OCI-LY1 (cell line): ENCODE measurements at regions not wholly inside any gene's neighbourhood (a gene's known extent, or its start where the extent isn't known, plus 50 kb on each side); places are given as distances from the start of the nearest gene placed in this dataset.

Source experiments
- H2AFZ ChIP-seq: fragments of 200-600 bp; sonication (generic), shearing (Covaris generic); 2 replicates; pipeline ENCODE4 v1.6.0; 2014; ENCODE audit warnings: antibody characterized with exemption, mild to moderate bottlenecking, low read length
- H3F3A ChIP-seq: fragments of 200-600 bp; sonication (generic), shearing (Covaris generic); 2 replicates; pipeline ENCODE4 v1.6.0; 2014; ENCODE audit warnings: mild to moderate bottlenecking, antibody characterized with exemption, low read length, moderate library complexity; ENCODE audit not compliant: insufficient read depth
- H3K27ac ChIP-seq: fragments of 200-600 bp; sonication (generic); 2 replicates; pipeline ENCODE4 v1.5.1; 2014; ENCODE audit warnings: low read length, mixed run types, mild to moderate bottlenecking, low read depth; ENCODE audit not compliant: poor library complexity, severe bottlenecking
- H3K27me3 ChIP-seq: fragments of 200-600 bp; sonication (generic); 2 replicates; pipeline ENCODE4 v1.6.0; 2014; ENCODE audit warnings: antibody characterized with exemption, mild to moderate bottlenecking, low read length, moderate library complexity; ENCODE audit not compliant: insufficient read depth
- H3K36me3 ChIP-seq: fragments of 200-600 bp; sonication (generic); 2 replicates; pipeline ENCODE4 v1.6.1; 2014; ENCODE audit warnings: mild to moderate bottlenecking, antibody characterized with exemption, low read length, moderate library complexity, mixed read lengths; ENCODE audit not compliant: insufficient read depth
- H3K4me1 ChIP-seq: fragments of 200-600 bp; sonication (generic); 2 replicates; pipeline ENCODE4 v1.5.1; 2014; ENCODE audit warnings: mild to moderate bottlenecking, low read length, moderate library complexity; ENCODE audit not compliant: insufficient read depth, severe bottlenecking
- H3K4me2 ChIP-seq: fragments of 200-600 bp; sonication (generic), shearing (Covaris generic); 2 replicates; pipeline ENCODE4 v1.6.1; 2014; ENCODE audit warnings: low read length
- H3K4me3 ChIP-seq: fragments of 200-600 bp; sonication (generic); 2 replicates; pipeline ENCODE4 v1.5.1; 2014; ENCODE audit warnings: low read length, low read depth, mild to moderate bottlenecking, mixed read lengths; ENCODE audit not compliant: poor library complexity, severe bottlenecking
- H3K79me2 ChIP-seq: fragments of 200-600 bp; shearing (Covaris generic); 2 replicates; pipeline ENCODE4 v1.6.1; 2016; ENCODE audit warnings: mixed run types, low read length, mixed read lengths; ENCODE audit not compliant: insufficient read depth
- H3K9ac ChIP-seq: fragments of 200-600 bp; sonication (generic), shearing (Covaris generic); 2 replicates; pipeline ENCODE4 v1.6.1; 2014; ENCODE audit warnings: mild to moderate bottlenecking, low read length, mixed read lengths
- H3K9me2 ChIP-seq: fragments of 200-600 bp; sonication (generic), shearing (Covaris generic); 2 replicates; pipeline ENCODE4 v1.6.1; 2014; ENCODE audit warnings: low read depth, mild to moderate bottlenecking, low read length, mixed read lengths
- H3K9me3 ChIP-seq: fragments of 200-600 bp; shearing (Covaris generic); 2 replicates; pipeline ENCODE4 v1.6.1; 2014; ENCODE audit warnings: low read length, mixed read lengths
- H4K20me1 ChIP-seq: fragments of 200-600 bp; sonication (generic), shearing (Covaris generic); 2 replicates; pipeline ENCODE4 v1.6.0; 2016; ENCODE audit warnings: mild to moderate bottlenecking, low read length; ENCODE audit not compliant: insufficient read depth
- EZH2 ChIP-seq: fragments of 200-600 bp; sonication (generic), shearing (Covaris generic); IDR thresholded peaks from 2 replicates; pipeline ENCODE4 v1.8.0; 2017; ENCODE audit warnings: borderline replicate concordance, mixed run types, mild to moderate bottlenecking, antibody characterized with exemption, low read length, moderate library complexity, mixed read lengths
- TF ChIP-seq, protein P1 (sequence below): fragments of 200-600 bp; sonication (generic), shearing (Covaris generic); IDR thresholded peaks from 2 replicates; pipeline ENCODE4 v1.5.1; 2017; ENCODE audit warnings: mild to moderate bottlenecking, antibody characterized with exemption, low read length, moderate library complexity, mixed read lengths

DNA sequence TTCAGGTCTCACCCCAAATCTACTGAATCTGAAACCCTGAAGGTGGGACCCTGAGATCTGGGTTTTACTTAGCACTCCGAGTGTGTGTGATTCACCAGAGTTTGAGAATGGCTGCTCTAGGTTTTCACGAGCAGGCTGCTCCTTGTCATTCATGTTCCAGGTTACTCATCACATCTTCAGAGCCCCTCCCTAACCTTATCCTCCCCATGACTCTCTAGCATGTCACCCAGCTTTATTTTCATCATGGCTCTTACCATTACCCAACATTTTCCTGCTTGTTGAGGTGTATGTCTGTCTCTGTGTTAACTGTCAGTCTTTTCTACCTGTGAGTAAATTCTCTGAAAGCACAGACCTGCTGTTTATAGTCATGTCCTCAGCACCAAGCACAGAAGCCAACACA is 319.2 kb downstream of the NSG2 start:
- Histone ChIP-seq H4K20me1 (no peaks in the 10 kb centered on the region), H3K79me2 (no peaks in the 10 kb centered on the region), H3K4me3 (no peak overlapping the region), H3K27me3 (no peaks in the 10 kb centered on the region), H3K4me1 (no peaks in the 10 kb centered on the region), H3K9ac (no peak overlapping the region), H3F3A (no peaks in the 10 kb centered on the region), H2AFZ (no peak overlapping the region), H3K27ac (no peak overlapping the region), H3K4me2 (no peak overlapping the region), H3K9me3 (no peaks in the 10 kb centered on the region), H3K9me2 (no peaks in the 10 kb centered on the region), H3K36me3 (no peaks in the 10 kb centered on the region)
- no peak for TF ChIP-seq EZH2
- TF ChIP-seq, protein P1, sequence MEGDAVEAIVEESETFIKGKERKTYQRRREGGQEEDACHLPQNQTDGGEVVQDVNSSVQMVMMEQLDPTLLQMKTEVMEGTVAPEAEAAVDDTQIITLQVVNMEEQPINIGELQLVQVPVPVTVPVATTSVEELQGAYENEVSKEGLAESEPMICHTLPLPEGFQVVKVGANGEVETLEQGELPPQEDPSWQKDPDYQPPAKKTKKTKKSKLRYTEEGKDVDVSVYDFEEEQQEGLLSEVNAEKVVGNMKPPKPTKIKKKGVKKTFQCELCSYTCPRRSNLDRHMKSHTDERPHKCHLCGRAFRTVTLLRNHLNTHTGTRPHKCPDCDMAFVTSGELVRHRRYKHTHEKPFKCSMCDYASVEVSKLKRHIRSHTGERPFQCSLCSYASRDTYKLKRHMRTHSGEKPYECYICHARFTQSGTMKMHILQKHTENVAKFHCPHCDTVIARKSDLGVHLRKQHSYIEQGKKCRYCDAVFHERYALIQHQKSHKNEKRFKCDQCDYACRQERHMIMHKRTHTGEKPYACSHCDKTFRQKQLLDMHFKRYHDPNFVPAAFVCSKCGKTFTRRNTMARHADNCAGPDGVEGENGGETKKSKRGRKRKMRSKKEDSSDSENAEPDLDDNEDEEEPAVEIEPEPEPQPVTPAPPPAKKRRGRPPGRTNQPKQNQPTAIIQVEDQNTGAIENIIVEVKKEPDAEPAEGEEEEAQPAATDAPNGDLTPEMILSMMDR = no peak

DNA sequence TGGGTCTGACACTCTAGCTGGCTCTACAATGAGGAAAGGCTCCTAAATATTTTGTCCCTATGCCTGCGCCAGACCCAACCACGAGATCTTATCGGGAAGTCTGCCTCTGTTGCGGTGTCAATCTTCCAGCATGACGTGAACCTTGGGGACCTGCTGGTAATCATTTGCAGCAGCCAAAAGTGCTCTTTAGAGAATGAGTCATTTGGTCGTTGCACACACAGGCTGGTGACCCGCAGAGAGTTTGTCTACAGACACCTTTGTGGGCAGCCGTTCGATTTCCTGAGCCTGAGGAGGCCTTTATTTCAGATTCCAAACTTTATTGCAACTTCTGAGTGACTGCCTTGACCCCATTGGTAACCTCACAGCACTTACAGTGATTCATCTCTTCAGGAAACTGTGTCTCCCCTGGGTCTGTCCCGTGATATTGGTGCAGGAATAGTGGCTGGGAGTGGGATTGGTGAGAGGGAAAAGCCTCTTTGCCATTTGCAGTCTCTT is 326.1 kb downstream of the NSG2 start:
- Histone ChIP-seq H3K27ac (no peak overlapping the region), H3K27me3 (no peaks in the 10 kb centered on the region), H4K20me1 (no peaks in the 10 kb centered on the region), H3K4me3 (no peak overlapping the region), H3K9me3 (no peaks in the 10 kb centered on the region), H3K9ac (no peak overlapping the region), H2AFZ (no peak overlapping the region), H3K4me2 (no peak overlapping the region), H3K4me1 (no peaks in the 10 kb centered on the region), H3K36me3 (no peaks in the 10 kb centered on the region), H3K9me2 (no peaks in the 10 kb centered on the region), H3F3A (no peaks in the 10 kb centered on the region), H3K79me2 (no peaks in the 10 kb centered on the region)
- TF ChIP-seq, protein P1 = no peak
- TF ChIP-seq EZH2 = no peak

DNA sequence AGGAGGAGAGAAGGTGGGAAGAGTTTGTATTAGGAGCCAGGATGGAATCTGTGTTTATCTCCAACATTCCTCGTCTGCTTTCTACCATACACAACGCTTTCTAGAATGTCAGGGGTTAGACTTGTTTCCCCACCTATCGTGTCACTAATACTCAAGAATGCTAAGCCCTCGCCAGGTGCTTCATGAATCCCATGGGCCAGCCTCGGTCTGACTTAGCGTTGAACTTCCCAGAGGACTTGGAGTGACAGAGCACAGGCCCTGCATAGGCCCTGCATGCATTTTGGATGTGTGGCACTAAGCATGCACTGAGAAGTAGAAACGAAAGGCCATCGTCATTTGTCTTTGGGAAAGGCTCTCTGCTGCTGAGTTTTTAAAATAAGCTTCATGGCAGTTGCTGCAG is 328.7 kb downstream of the NSG2 start:
- no peaks in the 10 kb centered on the region for H4K20me1 ChIP-seq
- H3K79me2 ChIP-seq = no peaks in the 10 kb centered on the region
- H3K4me3 ChIP-seq = no peak overlapping the region
- H3K27ac ChIP-seq = no peak overlapping the region
- H3K9ac ChIP-seq = no peak overlapping the region
- H3K36me3 ChIP-seq = no peaks in the 10 kb centered on the region
- no peaks in the 10 kb centered on the region for H3K27me3 ChIP-seq
- no peaks in the 10 kb centered on the region for H3K9me3 ChIP-seq
- no peaks in the 10 kb centered on the region for H3K9me2 ChIP-seq
- no peaks in the 10 kb centered on the region for H3K4me1 ChIP-seq
- no peak overlapping the region for H3K4me2 ChIP-seq
- TF ChIP-seq, protein P1 = no peak
- no peak for TF ChIP-seq EZH2
- H3F3A ChIP-seq = no peaks in the 10 kb centered on the region
- H2AFZ ChIP-seq = no peak overlapping the region
